ENCODE measurements at regions not wholly inside any gene's neighbourhood (a gene's known extent, or its start where the extent isn't known, plus 50 kb on each side); places are given as distances from the start of the nearest gene placed in this dataset.

GRCh38 chr14:83316356-83316755 lies 1782.7 kb upstream of the SEL1L start:
- no peak overlapping the region for H3K4me2 ChIP-seq
- 89% methylated on average over 1 of the region's 1 CpG for WGBS (ENCODE audit: low lambda C conversion rate, missing lambda C conversion rate)
- no peaks in the 10 kb centered on the region for H3K9me3 ChIP-seq (ENCODE audit: low read depth)
- no peak overlapping the region for H2AFZ ChIP-seq
- H3K9me2 ChIP-seq (replicated peaks; ENCODE audit: insufficient read depth): no peaks in the 10 kb centered on the region
- no peaks in the 10 kb centered on the region for H4K20me1 ChIP-seq (ENCODE audit: insufficient read depth, poor library complexity, severe bottlenecking)
- no peak for DNase-seq (ENCODE audit: low spot score)
- H3K27ac ChIP-seq: no peak overlapping the region
- no peaks in the 10 kb centered on the region for H3K27me3 ChIP-seq
- H3K4me3 ChIP-seq: no peak overlapping the region
- H3K36me3 ChIP-seq (replicated peaks; ENCODE audit: insufficient read depth, low read depth): no peaks in the 10 kb centered on the region
- H3K79me2 ChIP-seq: no peaks in the 10 kb centered on the region
- TF ChIP-seq CTCF (IDR thresholded peaks at IDR 0.05; ENCODE audit: poor library complexity) (no peak), EZH2 (IDR thresholded peaks at IDR 0.05; ENCODE audit: borderline replicate concordance) (no peak), EZH2phosphoT487 (IDR thresholded peaks at IDR 0.05; ENCODE audit: low read depth, severe bottlenecking, unreplicated experiment) (no peak)
- H3K4me1 ChIP-seq (ENCODE audit: insufficient read depth): no peaks in the 10 kb centered on the region

- Histone ChIP-seq H3K9me2 (replicated peaks; ENCODE audit: insufficient read depth) (no peaks in the 10 kb centered on the region), H3K27ac (no peak overlapping the region), H3K4me1 (ENCODE audit: insufficient read depth) (no peaks in the 10 kb centered on the region), H3K4me2 (no peak overlapping the region), H3K79me2 (no peaks in the 10 kb centered on the region), H2AFZ (no peak overlapping the region), H3K36me3 (replicated peaks; ENCODE audit: insufficient read depth, low read depth) (no peaks in the 10 kb centered on the region), H3K9me3 (ENCODE audit: low read depth) (no peaks in the 10 kb centered on the region), H3K4me3 (no peak overlapping the region), H4K20me1 (ENCODE audit: insufficient read depth, poor library complexity, severe bottlenecking) (no peaks in the 10 kb centered on the region), H3K27me3 (no peaks in the 10 kb centered on the region)
- TF ChIP-seq CTCF (IDR thresholded peaks at IDR 0.05; ENCODE audit: poor library complexity) (no peak), EZH2 (IDR thresholded peaks at IDR 0.05; ENCODE audit: borderline replicate concordance) (no peak), EZH2phosphoT487 (IDR thresholded peaks at IDR 0.05; ENCODE audit: low read depth, severe bottlenecking, unreplicated experiment) (no peak)
- DNase-seq (ENCODE audit: low spot score): no peak
- 67% methylated on average over 2 of the region's 2 CpGs for WGBS (ENCODE audit: low lambda C conversion rate, missing lambda C conversion rate)
Observed at GRCh38 chr14:83320837-83321236, 1787.2 kb upstream of the SEL1L start.

- Histone ChIP-seq H3K4me3 (no peak overlapping the region), H3K4me2 (no peak overlapping the region), H3K27ac (no peak overlapping the region), H3K79me2 (no peaks in the 10 kb centered on the region), H3K4me1 (ENCODE audit: insufficient read depth) (no peaks in the 10 kb centered on the region), H3K27me3 (no peaks in the 10 kb centered on the region), H2AFZ (no peak overlapping the region), H3K9me2 (replicated peaks; ENCODE audit: insufficient read depth) (no peaks in the 10 kb centered on the region), H4K20me1 (ENCODE audit: insufficient read depth, poor library complexity, severe bottlenecking) (no peaks in the 10 kb centered on the region), H3K9me3 (ENCODE audit: low read depth) (no peaks in the 10 kb centered on the region), H3K36me3 (replicated peaks; ENCODE audit: insufficient read depth, low read depth) (no peaks in the 10 kb centered on the region)
- no peak for DNase-seq (ENCODE audit: low spot score)
- no peak for TF ChIP-seq EZH2 (IDR thresholded peaks at IDR 0.05; ENCODE audit: borderline replicate concordance)
- no peak for TF ChIP-seq CTCF (IDR thresholded peaks at IDR 0.05; ENCODE audit: poor library complexity)
- TF ChIP-seq EZH2phosphoT487 (IDR thresholded peaks at IDR 0.05; ENCODE audit: low read depth, severe bottlenecking, unreplicated experiment): no peak
- WGBS (ENCODE audit: low lambda C conversion rate, missing lambda C conversion rate): 100% methylated on average over 2 of the region's 2 CpGs
Observed at GRCh38 chr14:83331513-83331912, 1797.9 kb upstream of the SEL1L start.

GRCh38 chr14:83342590-83342989 lies 1808.9 kb upstream of the SEL1L start:
- Histone ChIP-seq H3K9me3 (ENCODE audit: low read depth) (no peaks in the 10 kb centered on the region), H4K20me1 (ENCODE audit: insufficient read depth, poor library complexity, severe bottlenecking) (no peaks in the 10 kb centered on the region), H3K27me3 (no peaks in the 10 kb centered on the region), H3K27ac (no peak overlapping the region), H3K4me3 (no peak overlapping the region), H3K4me1 (ENCODE audit: insufficient read depth) (no peaks in the 10 kb centered on the region), H3K79me2 (no peaks in the 10 kb centered on the region), H3K9me2 (replicated peaks; ENCODE audit: insufficient read depth) (no peaks in the 10 kb centered on the region), H3K4me2 (no peak overlapping the region), H2AFZ (no peak overlapping the region), H3K36me3 (replicated peaks; ENCODE audit: insufficient read depth, low read depth) (no peaks in the 10 kb centered on the region)
- 93% methylated on average over 9 of the region's 9 CpGs for WGBS (ENCODE audit: low lambda C conversion rate, missing lambda C conversion rate)
- no peak for DNase-seq (ENCODE audit: low spot score)
- no peak for TF ChIP-seq EZH2 (IDR thresholded peaks at IDR 0.05; ENCODE audit: borderline replicate concordance)
- no peak for TF ChIP-seq CTCF (IDR thresholded peaks at IDR 0.05; ENCODE audit: poor library complexity)
- no peak for TF ChIP-seq EZH2phosphoT487 (IDR thresholded peaks at IDR 0.05; ENCODE audit: low read depth, severe bottlenecking, unreplicated experiment)
